H1 (cell line): ENCODE measurements at regions not wholly inside any gene's neighbourhood (a gene's known extent, or its start where the extent isn't known, plus 50 kb on each side); places are given as distances from the start of the nearest gene placed in this dataset.

Experiments
- CBX8 ChIP-seq: fragments of 300-800, 300-1000 bp; sonication (generic); IDR thresholded peaks from 2 replicates; pipeline ENCODE4 v1.7.1; 2016; ENCODE audit warnings: low read depth, low read length, borderline replicate concordance
- EP300 ChIP-seq, 2 experiments: IDR thresholded peaks; 1 replicate in 1 of 2; 2 replicates in 1 of 2; pipeline ENCODE4 v1.6.1; 2011 to 2012; ENCODE audit warnings: low read depth in 2 of 2, low read length in 2 of 2, mild to moderate bottlenecking in 2 of 2, borderline replicate concordance in 1 of 2, inconsistent platforms in 1 of 2, moderate library complexity in 1 of 2
- KDM1A ChIP-seq: fragments of 200-600, 300-600 bp; sonication (generic); IDR thresholded peaks from 2 replicates; pipeline ENCODE4 v1.7.1; 2016; ENCODE audit warnings: mild to moderate bottlenecking, low read length, borderline replicate concordance
- SP4 ChIP-seq: IDR thresholded peaks from 2 replicates; pipeline ENCODE4 v1.6.1; 2012; ENCODE audit warnings: low read length, inconsistent platforms
- TEAD4 ChIP-seq: IDR thresholded peaks from 2 replicates; pipeline ENCODE4 v1.6.1; 2012; ENCODE audit warnings: low read depth, low read length, inconsistent platforms, mixed read lengths
- USF2 ChIP-seq: IDR thresholded peaks from 2 replicates; pipeline ENCODE4 v1.6.1; 2011; ENCODE audit warnings: low read length, improper control_type of control experiment
- ZNF274 ChIP-seq: IDR thresholded peaks from 2 replicates; pipeline ENCODE4 v1.7.0; 2012; ENCODE audit warnings: low read length, borderline replicate concordance; ENCODE audit errors: extremely low read depth

GRCh38 chr18:45548614-45549013 lies 66.7 kb upstream of the SLC14A2 start (continued):
- TF ChIP-seq ZNF274 = no peak
- no peak for TF ChIP-seq EP300 (IDR thresholded peaks at IDR 0.05; ENCODE audit: borderline replicate concordance in 1 of 2, low read depth in 2 of 2, low read length in 2 of 2)
- TF ChIP-seq USF2 = no peak
- no peak for TF ChIP-seq TEAD4
- no peak for TF ChIP-seq SP4
- no peak for TF ChIP-seq KDM1A
- no peak for TF ChIP-seq CBX8
